ENCODE measurements at regions not wholly inside any gene's neighbourhood (a gene's known extent, or its start where the extent isn't known, plus 50 kb on each side); places are given as distances from the start of the nearest gene placed in this dataset.

- no peak for TF ChIP-seq OSR1 (CRISPR knock-in tag; IDR thresholded peaks at IDR 0.05)
- TF ChIP-seq CSDC2 (CRISPR knock-in tag; IDR thresholded peaks at IDR 0.05), result no peak
- TF ChIP-seq ZNF565 (CRISPR knock-in tag; conservative IDR thresholded peaks at IDR 0.05; ENCODE audit: low read depth), result no peak
- TF ChIP-seq TSHZ2 (CRISPR knock-in tag; IDR thresholded peaks at IDR 0.05), result no peak
- TF ChIP-seq ESRRG (CRISPR knock-in tag; IDR thresholded peaks at IDR 0.05), result no peak
- no peak for TF ChIP-seq GLIS3 (CRISPR knock-in tag; IDR thresholded peaks at IDR 0.05)
- TF ChIP-seq ISL1 (CRISPR knock-in tag; IDR thresholded peaks at IDR 0.05), result no peak
- TF ChIP-seq ZFP3 (CRISPR knock-in tag; IDR thresholded peaks at IDR 0.05), result no peak
- no peak for TF ChIP-seq TOX (CRISPR knock-in tag; IDR thresholded peaks at IDR 0.05; ENCODE audit: borderline replicate concordance)
- TF ChIP-seq TCF4 (CRISPR knock-in tag; IDR thresholded peaks at IDR 0.05; ENCODE audit: borderline replicate concordance), result no peak
- TF ChIP-seq ZNF8 (CRISPR knock-in tag; IDR thresholded peaks at IDR 0.05), result no peak
- ATAC-seq, result no peak
These were observed 109.5 kb downstream of the CPZ start for GRCh38 chr4:8702020-8702495.

GRCh38 chr4:8701126-8702019 is 108.8 kb downstream of the CPZ start:
- no peak for ATAC-seq
- no peak for TF ChIP-seq ZNF8 (CRISPR knock-in tag; IDR thresholded peaks at IDR 0.05)
- TF ChIP-seq POU6F1 (CRISPR knock-in tag; IDR thresholded peaks at IDR 0.05; ENCODE audit: borderline replicate concordance, low read depth), result no peak
- TF ChIP-seq TOX (CRISPR knock-in tag; IDR thresholded peaks at IDR 0.05; ENCODE audit: borderline replicate concordance), result no peak
- TF ChIP-seq PATZ1 (CRISPR knock-in tag; IDR thresholded peaks at IDR 0.05; ENCODE audit: borderline replicate concordance), result no peak
- TF ChIP-seq OSR1 (CRISPR knock-in tag; IDR thresholded peaks at IDR 0.05), result no peak
- TF ChIP-seq ZNF70 (CRISPR knock-in tag; IDR thresholded peaks at IDR 0.05), result no peak
- no peak for TF ChIP-seq TCF4 (CRISPR knock-in tag; IDR thresholded peaks at IDR 0.05; ENCODE audit: borderline replicate concordance)
- no peak for TF ChIP-seq ZC3H10 (CRISPR knock-in tag; IDR thresholded peaks at IDR 0.05)
- no peak for TF ChIP-seq ZFP30 (CRISPR knock-in tag; IDR thresholded peaks at IDR 0.05)

GRCh38 chr4:8700531-8700930 is 108.0 kb downstream of the CPZ start:
- ATAC-seq, result no peak
- no peak for TF ChIP-seq ESRRG (CRISPR knock-in tag; IDR thresholded peaks at IDR 0.05)
- TF ChIP-seq TCF4 (CRISPR knock-in tag; IDR thresholded peaks at IDR 0.05; ENCODE audit: borderline replicate concordance), result no peak
- TF ChIP-seq TOX (CRISPR knock-in tag; IDR thresholded peaks at IDR 0.05; ENCODE audit: borderline replicate concordance), result no peak
- no peak for TF ChIP-seq ZNF8 (CRISPR knock-in tag; IDR thresholded peaks at IDR 0.05)

- TF ChIP-seq SNAI2 (CRISPR knock-in tag; IDR thresholded peaks at IDR 0.05), result no peak
- TF ChIP-seq ZFP30 (CRISPR knock-in tag; IDR thresholded peaks at IDR 0.05), result no peak
- no peak for TF ChIP-seq ESRRG (CRISPR knock-in tag; IDR thresholded peaks at IDR 0.05)
- no peak for TF ChIP-seq ZNF565 (CRISPR knock-in tag; conservative IDR thresholded peaks at IDR 0.05; ENCODE audit: low read depth)
- TF ChIP-seq TCF4 (CRISPR knock-in tag; IDR thresholded peaks at IDR 0.05; ENCODE audit: borderline replicate concordance), result no peak
- no peak for TF ChIP-seq GLIS3 (CRISPR knock-in tag; IDR thresholded peaks at IDR 0.05)
- TF ChIP-seq ZFP3 (CRISPR knock-in tag; IDR thresholded peaks at IDR 0.05), result no peak
- ATAC-seq, result no peak
These were observed 107.0 kb downstream of the CPZ start for GRCh38 chr4:8699479-8700145.

GRCh38 chr4:8699063-8699385 is 106.5 kb downstream of the CPZ start:
- no peak for ATAC-seq
- TF ChIP-seq TCF4 (CRISPR knock-in tag; IDR thresholded peaks at IDR 0.05; ENCODE audit: borderline replicate concordance), result no peak
- no peak for TF ChIP-seq BACH2 (CRISPR knock-in tag; IDR thresholded peaks at IDR 0.05; ENCODE audit: borderline replicate concordance)
- TF ChIP-seq POU6F1 (CRISPR knock-in tag; IDR thresholded peaks at IDR 0.05; ENCODE audit: borderline replicate concordance, low read depth), result no peak
- no peak for TF ChIP-seq ESRRG (CRISPR knock-in tag; IDR thresholded peaks at IDR 0.05)
- TF ChIP-seq RARB (CRISPR knock-in tag; IDR thresholded peaks at IDR 0.05), result no peak
- no peak for TF ChIP-seq CSDC2 (CRISPR knock-in tag; IDR thresholded peaks at IDR 0.05)
- no peak for TF ChIP-seq GLIS3 (CRISPR knock-in tag; IDR thresholded peaks at IDR 0.05)
- TF ChIP-seq ZNF565 (CRISPR knock-in tag; conservative IDR thresholded peaks at IDR 0.05; ENCODE audit: low read depth), result no peak
- no peak for TF ChIP-seq PPARA (CRISPR knock-in tag; IDR thresholded peaks at IDR 0.05; ENCODE audit: borderline replicate concordance)
- no peak for TF ChIP-seq ISL1 (CRISPR knock-in tag; IDR thresholded peaks at IDR 0.05)
- TF ChIP-seq ZFP30 (CRISPR knock-in tag; IDR thresholded peaks at IDR 0.05), result no peak
- TF ChIP-seq ZNF70 (CRISPR knock-in tag; IDR thresholded peaks at IDR 0.05), result no peak
- no peak for TF ChIP-seq SNAI2 (CRISPR knock-in tag; IDR thresholded peaks at IDR 0.05)
- TF ChIP-seq OSR1 (CRISPR knock-in tag; IDR thresholded peaks at IDR 0.05), result no peak
